SK-N-SH treated with all-trans-retinoic acid at 6 μM for 48 hours (cell line): ENCODE measurements at regions not wholly inside any gene's neighbourhood (a gene's known extent, or its start where the extent isn't known, plus 50 kb on each side); places are given as distances from the start of the nearest gene placed in this dataset.
A peak's percentile ranks its signal among the peaks of the same experiment; 100 is the strongest.

Experiments
- CSDC2 ChIP-seq: fragments of 250-450 bp; sonication (Bioruptor Pico); IDR thresholded peaks from 2 replicates; pipeline ENCODE4 v1.5.0; 2020; ENCODE audit warnings: mild to moderate bottlenecking, moderate library complexity
- ESRRG ChIP-seq: fragments of 250-450 bp; sonication (Bioruptor Pico); IDR thresholded peaks from 2 replicates; pipeline ENCODE4 v1.6.1; 2021; ENCODE audit warnings: mild to moderate bottlenecking
- GLIS3 ChIP-seq: fragments of 250-450 bp; sonication (Bioruptor Pico); IDR thresholded peaks from 2 replicates; pipeline ENCODE4 v1.5.0; 2020; ENCODE audit warnings: mild to moderate bottlenecking, moderate library complexity
- RARB ChIP-seq: fragments of 250-450 bp; sonication (Bioruptor Pico); IDR thresholded peaks from 2 replicates; pipeline ENCODE4 v1.8.0; 2021; ENCODE audit warnings: mild to moderate bottlenecking, moderate library complexity
- TCF4 ChIP-seq: fragments of 250-450 bp; sonication (Bioruptor Pico); IDR thresholded peaks from 2 replicates; pipeline ENCODE4 v1.8.0; 2021; ENCODE audit warnings: mild to moderate bottlenecking, moderate library complexity, borderline replicate concordance
- ZFP3 ChIP-seq: fragments of 250-450 bp; sonication (Bioruptor Pico); IDR thresholded peaks from 2 replicates; pipeline ENCODE4 v1.5.0; 2020; ENCODE audit warnings: mild to moderate bottlenecking, moderate library complexity
- ZNF565 ChIP-seq: fragments of 450-650 bp; formaldehyde crosslinking; conservative IDR thresholded peaks from 2 replicates; pipeline ENCODE4 v1.5.0; 2020; ENCODE audit warnings: low read depth, mild to moderate bottlenecking, moderate library complexity
- ZNF8 ChIP-seq: fragments of 450-650 bp; formaldehyde crosslinking; IDR thresholded peaks from 2 replicates; pipeline ENCODE4 v1.5.0; 2020; ENCODE audit warnings: mild to moderate bottlenecking, moderate library complexity
- TF ChIP-seq, protein P1 (sequence below): fragments of 250-450 bp; sonication (Bioruptor Pico); IDR thresholded peaks from 2 replicates; pipeline ENCODE4 v1.5.0; 2020; ENCODE audit warnings: mild to moderate bottlenecking, moderate library complexity
- TF ChIP-seq, protein P2 (sequence below): fragments of 250-450 bp; sonication (Bioruptor Pico); IDR thresholded peaks from 2 replicates; pipeline ENCODE4 v1.5.1; 2020; ENCODE audit warnings: low read depth, mild to moderate bottlenecking, moderate library complexity
- TF ChIP-seq, protein P3 (sequence below): fragments of 250-450 bp; sonication (Bioruptor Pico); IDR thresholded peaks from 2 replicates; pipeline ENCODE4 v1.8.0; 2020; ENCODE audit warnings: mild to moderate bottlenecking, moderate library complexity, borderline replicate concordance

DNA sequence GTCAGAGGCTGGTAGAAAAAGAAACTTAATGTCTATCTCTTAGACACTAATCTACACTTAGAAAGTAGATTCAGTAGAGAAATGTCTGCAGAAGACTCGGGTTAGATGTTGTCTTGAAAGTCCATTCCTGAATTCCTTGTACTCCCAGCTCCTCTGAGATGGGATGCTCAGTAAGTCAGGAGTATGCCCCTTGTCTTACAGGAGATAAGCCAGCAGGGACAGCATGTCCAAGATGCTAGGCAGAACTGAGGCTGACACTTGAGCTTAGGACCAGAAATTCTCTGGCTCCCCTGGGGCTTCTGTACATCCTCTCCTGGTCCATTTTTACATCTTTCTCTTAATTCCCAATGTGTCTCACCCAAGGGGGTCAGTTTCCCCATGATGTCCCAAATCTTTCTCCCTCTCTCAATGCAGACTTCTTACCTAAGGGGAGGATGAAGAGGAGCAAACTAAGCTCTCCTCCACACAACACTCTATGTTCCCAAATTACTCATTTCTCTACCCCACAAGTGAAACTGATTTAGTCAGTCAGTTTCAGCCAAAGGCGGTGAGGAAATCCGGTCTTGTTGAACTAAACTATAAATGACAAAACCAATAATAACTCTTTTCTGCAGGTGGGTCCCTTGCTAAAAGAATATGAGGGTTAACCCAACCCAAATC lies 558.2 kb upstream of the DIPK2B start:
- TF ChIP-seq, protein P1, sequence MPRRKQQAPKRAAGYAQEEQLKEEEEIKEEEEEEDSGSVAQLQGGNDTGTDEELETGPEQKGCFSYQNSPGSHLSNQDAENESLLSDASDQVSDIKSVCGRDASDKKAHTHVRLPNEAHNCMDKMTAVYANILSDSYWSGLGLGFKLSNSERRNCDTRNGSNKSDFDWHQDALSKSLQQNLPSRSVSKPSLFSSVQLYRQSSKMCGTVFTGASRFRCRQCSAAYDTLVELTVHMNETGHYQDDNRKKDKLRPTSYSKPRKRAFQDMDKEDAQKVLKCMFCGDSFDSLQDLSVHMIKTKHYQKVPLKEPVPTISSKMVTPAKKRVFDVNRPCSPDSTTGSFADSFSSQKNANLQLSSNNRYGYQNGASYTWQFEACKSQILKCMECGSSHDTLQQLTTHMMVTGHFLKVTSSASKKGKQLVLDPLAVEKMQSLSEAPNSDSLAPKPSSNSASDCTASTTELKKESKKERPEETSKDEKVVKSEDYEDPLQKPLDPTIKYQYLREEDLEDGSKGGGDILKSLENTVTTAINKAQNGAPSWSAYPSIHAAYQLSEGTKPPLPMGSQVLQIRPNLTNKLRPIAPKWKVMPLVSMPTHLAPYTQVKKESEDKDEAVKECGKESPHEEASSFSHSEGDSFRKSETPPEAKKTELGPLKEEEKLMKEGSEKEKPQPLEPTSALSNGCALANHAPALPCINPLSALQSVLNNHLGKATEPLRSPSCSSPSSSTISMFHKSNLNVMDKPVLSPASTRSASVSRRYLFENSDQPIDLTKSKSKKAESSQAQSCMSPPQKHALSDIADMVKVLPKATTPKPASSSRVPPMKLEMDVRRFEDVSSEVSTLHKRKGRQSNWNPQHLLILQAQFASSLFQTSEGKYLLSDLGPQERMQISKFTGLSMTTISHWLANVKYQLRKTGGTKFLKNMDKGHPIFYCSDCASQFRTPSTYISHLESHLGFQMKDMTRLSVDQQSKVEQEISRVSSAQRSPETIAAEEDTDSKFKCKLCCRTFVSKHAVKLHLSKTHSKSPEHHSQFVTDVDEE (CRISPR knock-in tag): no peak
- TF ChIP-seq, protein P2, sequence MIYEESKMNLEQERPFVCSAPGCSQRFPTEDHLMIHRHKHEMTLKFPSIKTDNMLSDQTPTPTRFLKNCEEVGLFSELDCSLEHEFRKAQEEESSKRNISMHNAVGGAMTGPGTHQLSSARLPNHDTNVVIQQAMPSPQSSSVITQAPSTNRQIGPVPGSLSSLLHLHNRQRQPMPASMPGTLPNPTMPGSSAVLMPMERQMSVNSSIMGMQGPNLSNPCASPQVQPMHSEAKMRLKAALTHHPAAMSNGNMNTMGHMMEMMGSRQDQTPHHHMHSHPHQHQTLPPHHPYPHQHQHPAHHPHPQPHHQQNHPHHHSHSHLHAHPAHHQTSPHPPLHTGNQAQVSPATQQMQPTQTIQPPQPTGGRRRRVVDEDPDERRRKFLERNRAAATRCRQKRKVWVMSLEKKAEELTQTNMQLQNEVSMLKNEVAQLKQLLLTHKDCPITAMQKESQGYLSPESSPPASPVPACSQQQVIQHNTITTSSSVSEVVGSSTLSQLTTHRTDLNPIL (CRISPR knock-in tag): no peak
- TF ChIP-seq, protein P3, sequence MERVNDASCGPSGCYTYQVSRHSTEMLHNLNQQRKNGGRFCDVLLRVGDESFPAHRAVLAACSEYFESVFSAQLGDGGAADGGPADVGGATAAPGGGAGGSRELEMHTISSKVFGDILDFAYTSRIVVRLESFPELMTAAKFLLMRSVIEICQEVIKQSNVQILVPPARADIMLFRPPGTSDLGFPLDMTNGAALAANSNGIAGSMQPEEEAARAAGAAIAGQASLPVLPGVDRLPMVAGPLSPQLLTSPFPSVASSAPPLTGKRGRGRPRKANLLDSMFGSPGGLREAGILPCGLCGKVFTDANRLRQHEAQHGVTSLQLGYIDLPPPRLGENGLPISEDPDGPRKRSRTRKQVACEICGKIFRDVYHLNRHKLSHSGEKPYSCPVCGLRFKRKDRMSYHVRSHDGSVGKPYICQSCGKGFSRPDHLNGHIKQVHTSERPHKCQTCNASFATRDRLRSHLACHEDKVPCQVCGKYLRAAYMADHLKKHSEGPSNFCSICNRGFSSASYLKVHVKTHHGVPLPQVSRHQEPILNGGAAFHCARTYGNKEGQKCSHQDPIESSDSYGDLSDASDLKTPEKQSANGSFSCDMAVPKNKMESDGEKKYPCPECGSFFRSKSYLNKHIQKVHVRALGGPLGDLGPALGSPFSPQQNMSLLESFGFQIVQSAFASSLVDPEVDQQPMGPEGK (CRISPR knock-in tag): no peak
- TF ChIP-seq ZNF8 (no peak), GLIS3 (no peak), RARB (0 out of 2 replicates have a peak, but pooled peaks have one; percentile 28), CSDC2 (CRISPR knock-in tag) (no peak), ZNF565 (CRISPR knock-in tag) (no peak), TCF4 (no peak), ZFP3 (CRISPR knock-in tag) (no peak), ESRRG (CRISPR knock-in tag) (no peak)
